Uterus (tissue), 3 donors: ENCODE measurements at regions not wholly inside any gene's neighbourhood (a gene's known extent, or its start where the extent isn't known, plus 50 kb on each side); places are given as distances from the start of the nearest gene placed in this dataset.

Source experiments
- DNase-seq, 2 donors: peaks; one replicate each; pipeline ENCODE4 v3.0.0-alpha.2; 2019 to 2020
- H3K27ac ChIP-seq, 2 donors: fragments of 200-600 bp; sonication (generic); 1 replicate in 1 of 2; 2 replicates in 1 of 2; pipeline ENCODE4 v1.5.1; 2016 to 2018
- H3K27me3 ChIP-seq, 2 donors: fragments of 200-600 bp; sonication (generic); one replicate each; pipeline ENCODE4 v1.5.1; 2018 to 2019; ENCODE audit warnings: control low read depth in 1 of 2
- H3K36me3 ChIP-seq, 2 donors: fragments of 200-600 bp; sonication (generic); one replicate each; pipeline ENCODE4 v1.5.1; 2019; ENCODE audit warnings: control low read depth in 1 of 2
- H3K4me1 ChIP-seq, 2 donors: fragments of 200-600 bp; sonication (generic); one replicate each; pipeline ENCODE4 v1.5.1; 2018 to 2019; ENCODE audit warnings: control low read depth in 1 of 2
- H3K4me3 ChIP-seq, 2 donors: fragments of 200-600 bp; sonication (generic); 1 replicate in 1 of 2; 2 replicates in 1 of 2; pipeline ENCODE4 v1.5.1; 2018 to 2019; ENCODE audit warnings: mild to moderate bottlenecking in 1 of 2
- H3K9me3 ChIP-seq, 2 donors: fragments of 200-600 bp; sonication (generic); one replicate each; pipeline ENCODE4 v1.5.1; 2019; ENCODE audit warnings: control low read depth in 1 of 2
- POLR2A ChIP-seq, 2 donors: fragments of 450-650 bp; IDR thresholded peaks; one replicate each; pipeline ENCODE4 v1.6.1; 2016; ENCODE audit warnings: antibody characterized with exemption in 2 of 2, mild to moderate bottlenecking in 1 of 2, moderate library complexity in 1 of 2
- intact Hi-C: fragments of 100-400 bp; cut with DNase I; formaldehyde crosslinking; loops from one replicate; pipeline ENCODE4 v1.15.1; 2023; ENCODE audit warnings: low total_unique reads
- TF ChIP-seq, protein P1 (sequence below), 4 experiments: fragments of 200-600 bp in 2 of 4; fragments of 450-650 bp in 2 of 4; sonication (generic) in 2 of 4; IDR thresholded peaks; one replicate each; pipeline ENCODE4 v1.5.1; 2016 to 2019; ENCODE audit warnings: antibody characterized with exemption in 4 of 4, mild to moderate bottlenecking in 2 of 4, moderate library complexity in 1 of 4
- donor health status: DM: yes; HTN: yes; CAD: no.

DNA sequence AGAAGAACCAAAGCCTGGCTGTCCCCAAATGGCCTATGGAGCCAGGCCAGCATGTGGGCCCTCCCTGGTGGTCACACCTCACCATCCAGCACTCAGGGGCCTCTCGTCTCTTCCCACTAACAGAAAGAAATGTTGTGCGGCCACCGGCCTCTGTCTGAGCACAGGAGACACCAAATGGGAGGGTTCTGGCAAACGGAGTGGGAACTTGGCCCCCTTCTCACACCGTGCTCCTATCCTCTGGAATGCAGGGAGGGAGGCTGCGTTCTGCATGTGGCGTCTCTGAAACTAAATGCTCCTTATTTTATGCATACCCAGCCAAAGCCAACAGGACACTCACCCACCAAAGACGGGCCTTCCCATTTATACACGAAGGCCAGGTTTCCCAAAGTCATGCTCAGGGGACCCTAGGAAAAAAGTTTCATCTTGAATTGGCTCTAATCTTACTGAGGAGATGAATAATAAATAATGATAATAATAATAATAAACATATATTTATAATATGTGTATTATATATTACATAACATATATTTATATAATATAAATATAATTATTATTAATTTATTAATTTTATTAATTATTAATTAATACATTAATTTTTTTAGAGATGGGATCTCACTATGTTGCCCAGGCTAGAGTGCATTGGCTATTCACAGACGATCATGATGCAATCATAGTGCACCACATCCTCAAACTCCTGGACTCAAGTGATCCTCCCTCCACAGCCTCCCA lies 102.4 kb downstream of the FOXF2 start:
- Histone ChIP-seq H3K4me3 (no peak overlapping the region), H3K27me3 (no peaks in the 10 kb centered on the region), H3K4me1 (no peaks in the 10 kb centered on the region), H3K36me3 (no peaks in the 10 kb centered on the region), H3K9me3 (no peaks in the 10 kb centered on the region), H3K27ac (no peak overlapping the region)
- DNase-seq, result no peak
- TF ChIP-seq, protein P1, sequence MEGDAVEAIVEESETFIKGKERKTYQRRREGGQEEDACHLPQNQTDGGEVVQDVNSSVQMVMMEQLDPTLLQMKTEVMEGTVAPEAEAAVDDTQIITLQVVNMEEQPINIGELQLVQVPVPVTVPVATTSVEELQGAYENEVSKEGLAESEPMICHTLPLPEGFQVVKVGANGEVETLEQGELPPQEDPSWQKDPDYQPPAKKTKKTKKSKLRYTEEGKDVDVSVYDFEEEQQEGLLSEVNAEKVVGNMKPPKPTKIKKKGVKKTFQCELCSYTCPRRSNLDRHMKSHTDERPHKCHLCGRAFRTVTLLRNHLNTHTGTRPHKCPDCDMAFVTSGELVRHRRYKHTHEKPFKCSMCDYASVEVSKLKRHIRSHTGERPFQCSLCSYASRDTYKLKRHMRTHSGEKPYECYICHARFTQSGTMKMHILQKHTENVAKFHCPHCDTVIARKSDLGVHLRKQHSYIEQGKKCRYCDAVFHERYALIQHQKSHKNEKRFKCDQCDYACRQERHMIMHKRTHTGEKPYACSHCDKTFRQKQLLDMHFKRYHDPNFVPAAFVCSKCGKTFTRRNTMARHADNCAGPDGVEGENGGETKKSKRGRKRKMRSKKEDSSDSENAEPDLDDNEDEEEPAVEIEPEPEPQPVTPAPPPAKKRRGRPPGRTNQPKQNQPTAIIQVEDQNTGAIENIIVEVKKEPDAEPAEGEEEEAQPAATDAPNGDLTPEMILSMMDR (IDR thresholded peaks at IDR 0.05), result no peak
- TF ChIP-seq POLR2A (IDR thresholded peaks at IDR 0.05), result no peak
- intact Hi-C loops, result no loop called here

- H3K4me3 ChIP-seq, result no peak overlapping the region
- intact Hi-C loops, result no loop called here
- H3K36me3 ChIP-seq, result no peaks in the 10 kb centered on the region
- no peaks in the 10 kb centered on the region for H3K27me3 ChIP-seq
- H3K4me1 ChIP-seq, result no peaks in the 10 kb centered on the region
- TF ChIP-seq, protein P1 (IDR thresholded peaks at IDR 0.05), result no peak
- TF ChIP-seq POLR2A (IDR thresholded peaks at IDR 0.05), result no peak
- no peak overlapping the region for H3K27ac ChIP-seq
- no peak for DNase-seq
- H3K9me3 ChIP-seq, result no peaks in the 10 kb centered on the region
Observed at GRCh38 chr6:1494671-1495070, 105.3 kb downstream of the FOXF2 start.

- H3K4me1 ChIP-seq, result no peaks in the 10 kb centered on the region
- no peak overlapping the region for H3K27ac ChIP-seq
- H3K36me3 ChIP-seq, result no peaks in the 10 kb centered on the region
- no peaks in the 10 kb centered on the region for H3K9me3 ChIP-seq
- no peak overlapping the region for H3K4me3 ChIP-seq
- TF ChIP-seq, protein P1 (IDR thresholded peaks at IDR 0.05), result no peak
- TF ChIP-seq POLR2A (IDR thresholded peaks at IDR 0.05), result no peak
- no peak for DNase-seq
- intact Hi-C loops, result no loop called here
- H3K27me3 ChIP-seq, result no peaks in the 10 kb centered on the region
Observed at GRCh38 chr6:1495344-1495743, 106.0 kb downstream of the FOXF2 start.

- DNase-seq, result no peak
Observed at GRCh38 chr6:1496092-1496491, 106.7 kb downstream of the FOXF2 start.

More at GRCh38 chr6:1496092-1496491, 106.7 kb downstream of the FOXF2 start:
- H3K27ac ChIP-seq, result no peak overlapping the region
- intact Hi-C loops, result no loop called here
- H3K4me3 ChIP-seq, result no peak overlapping the region
- no peaks in the 10 kb centered on the region for H3K27me3 ChIP-seq
- TF ChIP-seq, protein P1 (IDR thresholded peaks at IDR 0.05), result no peak
- TF ChIP-seq POLR2A (IDR thresholded peaks at IDR 0.05), result no peak
- no peaks in the 10 kb centered on the region for H3K4me1 ChIP-seq
- no peaks in the 10 kb centered on the region for H3K36me3 ChIP-seq
- no peaks in the 10 kb centered on the region for H3K9me3 ChIP-seq
